ENCODE measurements at regions not wholly inside any gene's neighbourhood (a gene's known extent, or its start where the extent isn't known, plus 50 kb on each side); places are given as distances from the start of the nearest gene placed in this dataset.

DNA sequence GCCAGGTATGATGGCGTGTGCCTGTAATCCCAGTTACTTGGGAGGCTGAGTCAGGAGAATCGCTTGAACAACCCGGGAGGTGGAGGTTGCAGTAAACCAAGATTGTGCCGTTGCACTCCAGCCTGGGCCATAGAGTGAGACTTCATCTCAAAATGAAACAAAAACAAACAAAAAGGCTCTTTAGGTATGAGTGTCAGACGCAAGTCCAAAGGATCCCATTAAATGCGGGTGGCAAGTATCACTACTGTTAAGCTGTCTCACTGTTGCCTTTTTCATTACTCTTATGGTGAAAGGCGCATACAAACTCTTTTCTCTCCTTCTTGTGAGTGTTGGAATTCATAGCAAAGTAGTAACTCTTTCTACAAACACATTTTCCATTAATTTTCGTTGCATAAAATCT, 688.5 kb upstream of the CHD1 start:
- TF ChIP-seq, protein P1, sequence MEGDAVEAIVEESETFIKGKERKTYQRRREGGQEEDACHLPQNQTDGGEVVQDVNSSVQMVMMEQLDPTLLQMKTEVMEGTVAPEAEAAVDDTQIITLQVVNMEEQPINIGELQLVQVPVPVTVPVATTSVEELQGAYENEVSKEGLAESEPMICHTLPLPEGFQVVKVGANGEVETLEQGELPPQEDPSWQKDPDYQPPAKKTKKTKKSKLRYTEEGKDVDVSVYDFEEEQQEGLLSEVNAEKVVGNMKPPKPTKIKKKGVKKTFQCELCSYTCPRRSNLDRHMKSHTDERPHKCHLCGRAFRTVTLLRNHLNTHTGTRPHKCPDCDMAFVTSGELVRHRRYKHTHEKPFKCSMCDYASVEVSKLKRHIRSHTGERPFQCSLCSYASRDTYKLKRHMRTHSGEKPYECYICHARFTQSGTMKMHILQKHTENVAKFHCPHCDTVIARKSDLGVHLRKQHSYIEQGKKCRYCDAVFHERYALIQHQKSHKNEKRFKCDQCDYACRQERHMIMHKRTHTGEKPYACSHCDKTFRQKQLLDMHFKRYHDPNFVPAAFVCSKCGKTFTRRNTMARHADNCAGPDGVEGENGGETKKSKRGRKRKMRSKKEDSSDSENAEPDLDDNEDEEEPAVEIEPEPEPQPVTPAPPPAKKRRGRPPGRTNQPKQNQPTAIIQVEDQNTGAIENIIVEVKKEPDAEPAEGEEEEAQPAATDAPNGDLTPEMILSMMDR (conservative IDR thresholded peaks at IDR 0.05 in 1 of 2, IDR thresholded peaks at IDR 0.05 in 1 of 2; ENCODE audit: extremely low read depth in 1 of 2, insufficient read depth in 1 of 2, low read depth in 1 of 2, low read length in 2 of 2), result no peak
- no peak for TF ChIP-seq EZH2 (IDR thresholded peaks at IDR 0.05; ENCODE audit: borderline replicate concordance, low read length)

Measured in mammary epithelial cell (primary cell).